OCI-LY1 (cell line): ENCODE measurements at regions not wholly inside any gene's neighbourhood (a gene's known extent, or its start where the extent isn't known, plus 50 kb on each side); places are given as distances from the start of the nearest gene placed in this dataset.

Experiments
- H2AFZ ChIP-seq: fragments of 200-600 bp; sonication (generic), shearing (Covaris generic); 2 replicates; pipeline ENCODE4 v1.6.0; 2014; ENCODE audit warnings: antibody characterized with exemption, mild to moderate bottlenecking, low read length
- H3F3A ChIP-seq: fragments of 200-600 bp; sonication (generic), shearing (Covaris generic); 2 replicates; pipeline ENCODE4 v1.6.0; 2014; ENCODE audit warnings: mild to moderate bottlenecking, antibody characterized with exemption, low read length, moderate library complexity; ENCODE audit not compliant: insufficient read depth
- H3K27ac ChIP-seq: fragments of 200-600 bp; sonication (generic); 2 replicates; pipeline ENCODE4 v1.5.1; 2014; ENCODE audit warnings: low read length, mixed run types, mild to moderate bottlenecking, low read depth; ENCODE audit not compliant: poor library complexity, severe bottlenecking
- H3K27me3 ChIP-seq: fragments of 200-600 bp; sonication (generic); 2 replicates; pipeline ENCODE4 v1.6.0; 2014; ENCODE audit warnings: antibody characterized with exemption, mild to moderate bottlenecking, low read length, moderate library complexity; ENCODE audit not compliant: insufficient read depth
- H3K36me3 ChIP-seq: fragments of 200-600 bp; sonication (generic); 2 replicates; pipeline ENCODE4 v1.6.1; 2014; ENCODE audit warnings: mild to moderate bottlenecking, antibody characterized with exemption, low read length, moderate library complexity, mixed read lengths; ENCODE audit not compliant: insufficient read depth
- H3K4me1 ChIP-seq: fragments of 200-600 bp; sonication (generic); 2 replicates; pipeline ENCODE4 v1.5.1; 2014; ENCODE audit warnings: mild to moderate bottlenecking, low read length, moderate library complexity; ENCODE audit not compliant: insufficient read depth, severe bottlenecking
- H3K4me2 ChIP-seq: fragments of 200-600 bp; sonication (generic), shearing (Covaris generic); 2 replicates; pipeline ENCODE4 v1.6.1; 2014; ENCODE audit warnings: low read length
- H3K4me3 ChIP-seq: fragments of 200-600 bp; sonication (generic); 2 replicates; pipeline ENCODE4 v1.5.1; 2014; ENCODE audit warnings: low read length, low read depth, mild to moderate bottlenecking, mixed read lengths; ENCODE audit not compliant: poor library complexity, severe bottlenecking
- H3K79me2 ChIP-seq: fragments of 200-600 bp; shearing (Covaris generic); 2 replicates; pipeline ENCODE4 v1.6.1; 2016; ENCODE audit warnings: mixed run types, low read length, mixed read lengths; ENCODE audit not compliant: insufficient read depth
- H3K9ac ChIP-seq: fragments of 200-600 bp; sonication (generic), shearing (Covaris generic); 2 replicates; pipeline ENCODE4 v1.6.1; 2014; ENCODE audit warnings: mild to moderate bottlenecking, low read length, mixed read lengths
- H3K9me2 ChIP-seq: fragments of 200-600 bp; sonication (generic), shearing (Covaris generic); 2 replicates; pipeline ENCODE4 v1.6.1; 2014; ENCODE audit warnings: low read depth, mild to moderate bottlenecking, low read length, mixed read lengths
- H3K9me3 ChIP-seq: fragments of 200-600 bp; shearing (Covaris generic); 2 replicates; pipeline ENCODE4 v1.6.1; 2014; ENCODE audit warnings: low read length, mixed read lengths
- H4K20me1 ChIP-seq: fragments of 200-600 bp; sonication (generic), shearing (Covaris generic); 2 replicates; pipeline ENCODE4 v1.6.0; 2016; ENCODE audit warnings: mild to moderate bottlenecking, low read length; ENCODE audit not compliant: insufficient read depth
- EZH2 ChIP-seq: fragments of 200-600 bp; sonication (generic), shearing (Covaris generic); IDR thresholded peaks from 2 replicates; pipeline ENCODE4 v1.8.0; 2017; ENCODE audit warnings: borderline replicate concordance, mixed run types, mild to moderate bottlenecking, antibody characterized with exemption, low read length, moderate library complexity, mixed read lengths
- TF ChIP-seq, protein P1 (sequence below): fragments of 200-600 bp; sonication (generic), shearing (Covaris generic); IDR thresholded peaks from 2 replicates; pipeline ENCODE4 v1.5.1; 2017; ENCODE audit warnings: mild to moderate bottlenecking, antibody characterized with exemption, low read length, moderate library complexity, mixed read lengths

DNA sequence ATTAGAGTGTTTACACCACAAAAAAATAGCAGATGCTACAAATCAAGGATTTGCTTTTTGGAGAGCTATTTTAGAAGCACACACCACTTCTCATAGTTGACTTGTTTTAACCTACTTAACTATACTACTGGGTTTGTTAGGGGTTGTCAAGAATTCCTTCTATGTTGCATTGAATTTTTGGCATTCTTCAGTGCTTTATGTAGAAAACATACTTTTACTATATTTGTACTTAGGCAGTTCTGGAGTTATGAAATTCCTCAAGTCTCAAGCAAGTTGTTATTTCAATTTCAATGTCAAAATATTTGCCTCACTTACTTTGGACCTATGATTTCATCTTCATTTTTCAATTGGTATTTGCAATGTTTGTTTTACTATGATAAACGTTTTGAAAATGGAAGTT is 449.6 kb downstream of the GLUD2 start:
- no peaks in the 10 kb centered on the region for H3K9me3 ChIP-seq
- H3F3A ChIP-seq = no peaks in the 10 kb centered on the region
- no peak overlapping the region for H3K9ac ChIP-seq
- H3K9me2 ChIP-seq = no peaks in the 10 kb centered on the region
- H3K27ac ChIP-seq = no peak overlapping the region
- H3K4me2 ChIP-seq = no peak overlapping the region
- H3K27me3 ChIP-seq = no peaks in the 10 kb centered on the region
- H3K79me2 ChIP-seq = peaks cover 6% of the 10 kb centered on the region; the same call in 1 of the 2 replicates
- H3K4me1 ChIP-seq = no peaks in the 10 kb centered on the region
- H3K4me3 ChIP-seq = no peak overlapping the region
- H4K20me1 ChIP-seq = no peaks in the 10 kb centered on the region
- H3K36me3 ChIP-seq = no peaks in the 10 kb centered on the region
- TF ChIP-seq EZH2 = no peak
- TF ChIP-seq, protein P1, sequence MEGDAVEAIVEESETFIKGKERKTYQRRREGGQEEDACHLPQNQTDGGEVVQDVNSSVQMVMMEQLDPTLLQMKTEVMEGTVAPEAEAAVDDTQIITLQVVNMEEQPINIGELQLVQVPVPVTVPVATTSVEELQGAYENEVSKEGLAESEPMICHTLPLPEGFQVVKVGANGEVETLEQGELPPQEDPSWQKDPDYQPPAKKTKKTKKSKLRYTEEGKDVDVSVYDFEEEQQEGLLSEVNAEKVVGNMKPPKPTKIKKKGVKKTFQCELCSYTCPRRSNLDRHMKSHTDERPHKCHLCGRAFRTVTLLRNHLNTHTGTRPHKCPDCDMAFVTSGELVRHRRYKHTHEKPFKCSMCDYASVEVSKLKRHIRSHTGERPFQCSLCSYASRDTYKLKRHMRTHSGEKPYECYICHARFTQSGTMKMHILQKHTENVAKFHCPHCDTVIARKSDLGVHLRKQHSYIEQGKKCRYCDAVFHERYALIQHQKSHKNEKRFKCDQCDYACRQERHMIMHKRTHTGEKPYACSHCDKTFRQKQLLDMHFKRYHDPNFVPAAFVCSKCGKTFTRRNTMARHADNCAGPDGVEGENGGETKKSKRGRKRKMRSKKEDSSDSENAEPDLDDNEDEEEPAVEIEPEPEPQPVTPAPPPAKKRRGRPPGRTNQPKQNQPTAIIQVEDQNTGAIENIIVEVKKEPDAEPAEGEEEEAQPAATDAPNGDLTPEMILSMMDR = no peak
- no peak overlapping the region for H2AFZ ChIP-seq

DNA sequence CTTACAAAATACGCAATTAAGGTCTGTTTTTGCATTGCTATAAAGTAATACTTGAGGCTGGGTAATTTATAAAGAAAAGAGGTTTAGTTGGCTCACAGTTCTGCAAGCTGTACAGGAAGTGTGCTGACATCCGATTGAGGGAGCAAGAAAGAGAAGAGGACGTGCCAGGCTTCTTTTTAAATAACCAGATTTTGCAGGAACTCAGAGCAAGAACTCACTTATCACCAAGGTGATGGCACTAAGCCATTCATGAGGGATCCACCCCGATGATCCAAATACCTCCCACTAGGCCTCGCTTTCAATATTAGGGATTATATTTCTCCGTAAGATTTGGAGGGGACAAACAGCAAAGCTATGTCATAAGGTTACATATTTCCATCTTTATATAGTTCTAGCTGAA is 456.7 kb downstream of the GLUD2 start:
- no peak overlapping the region for H2AFZ ChIP-seq
- H3K9me3 ChIP-seq = no peaks in the 10 kb centered on the region
- H3K27ac ChIP-seq = no peak overlapping the region
- no peaks in the 10 kb centered on the region for H3K4me1 ChIP-seq
- TF ChIP-seq EZH2 = no peak
- TF ChIP-seq, protein P1 = no peak
- H3K79me2 ChIP-seq = no peaks in the 10 kb centered on the region; the same call in 1 of the 2 replicates
- H4K20me1 ChIP-seq = no peaks in the 10 kb centered on the region
- no peak overlapping the region for H3K4me2 ChIP-seq
- H3K36me3 ChIP-seq = no peaks in the 10 kb centered on the region
- no peaks in the 10 kb centered on the region for H3K9me2 ChIP-seq
- H3K9ac ChIP-seq = no peak overlapping the region
- H3K4me3 ChIP-seq = no peak overlapping the region
- H3F3A ChIP-seq = no peaks in the 10 kb centered on the region
- no peaks in the 10 kb centered on the region for H3K27me3 ChIP-seq

DNA sequence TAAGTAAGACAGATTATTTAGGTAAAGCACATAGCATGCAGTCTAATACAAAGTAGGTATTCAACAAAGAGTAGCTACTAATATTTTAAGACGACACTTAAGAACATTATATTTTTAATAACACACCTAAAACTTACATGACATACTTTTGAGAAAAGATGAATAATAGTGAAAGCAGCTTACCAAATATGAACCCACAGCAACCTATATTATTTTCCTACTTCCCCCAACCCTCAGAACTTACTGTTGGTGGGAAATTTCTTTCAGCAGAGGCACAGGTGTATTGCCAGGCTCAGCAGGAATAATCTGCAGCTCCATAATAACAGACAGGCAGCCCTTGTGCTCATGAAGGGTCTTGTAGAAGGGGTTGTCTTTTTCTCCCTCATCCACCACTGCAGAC is 498.9 kb downstream of the GLUD2 start:
- H3K4me1 ChIP-seq = no peaks in the 10 kb centered on the region
- H3K9me2 ChIP-seq = no peaks in the 10 kb centered on the region
- no peak for TF ChIP-seq EZH2
- TF ChIP-seq, protein P1 = no peak
- no peak overlapping the region for H3K27ac ChIP-seq
- no peak overlapping the region for H2AFZ ChIP-seq
- no peaks in the 10 kb centered on the region for H3K9me3 ChIP-seq
- no peaks in the 10 kb centered on the region for H3K79me2 ChIP-seq
- H3K36me3 ChIP-seq = peaks cover 12% of the 10 kb centered on the region
- H3F3A ChIP-seq = no peaks in the 10 kb centered on the region
- no peak overlapping the region for H3K9ac ChIP-seq
- H3K27me3 ChIP-seq = no peaks in the 10 kb centered on the region
- H3K4me2 ChIP-seq = no peak overlapping the region
- H4K20me1 ChIP-seq = no peaks in the 10 kb centered on the region
- no peak overlapping the region for H3K4me3 ChIP-seq
